Fibroblast of lung (primary cell): ENCODE measurements at regions not wholly inside any gene's neighbourhood (a gene's known extent, or its start where the extent isn't known, plus 50 kb on each side); places are given as distances from the start of the nearest gene placed in this dataset.

Experiments
- DNase-seq, 2 donors: peaks; one replicate each; pipeline versions ENCODE4 v3.0.0 to v3.0.0-alpha.2; 2010; ENCODE audit warnings: low read depth in 2 of 2
- H2AFZ ChIP-seq: 2 replicates; pipeline ENCODE4 v1.5.1; 2012; ENCODE audit warnings: low read length, control low read depth, inconsistent platforms
- H3K27ac ChIP-seq: 2 replicates; pipeline ENCODE4 v1.5.1; 2011; ENCODE audit warnings: low read length, control low read depth; ENCODE audit not compliant: insufficient read depth
- H3K27me3 ChIP-seq: 2 replicates; pipeline ENCODE4 v1.5.1; 2011; ENCODE audit warnings: mild to moderate bottlenecking, low read length; ENCODE audit not compliant: control insufficient read depth, insufficient read depth
- H3K36me3 ChIP-seq: 2 replicates; pipeline ENCODE4 v1.5.1; 2011; ENCODE audit warnings: low read length; ENCODE audit not compliant: control insufficient read depth, insufficient read depth
- H3K4me1 ChIP-seq: 2 replicates; pipeline ENCODE4 v1.5.1; 2011; ENCODE audit warnings: low read length; ENCODE audit not compliant: control insufficient read depth, insufficient read depth; ENCODE audit errors: extremely low read depth
- H3K4me2 ChIP-seq: 2 replicates; pipeline ENCODE4 v1.5.1; 2011; ENCODE audit warnings: low read length, control low read depth; ENCODE audit not compliant: insufficient read depth; ENCODE audit errors: extremely low read depth
- H3K4me3 ChIP-seq, 4 experiments: fragments of 200-600 bp in 1 of 4; sonication (generic) in 1 of 4; replicated peaks in 1 of 4; 2 replicates each; pipeline ENCODE4 v1.5.1; 2011 to 2016; ENCODE audit warnings: low read length in 4 of 4, low read depth in 3 of 4, mild to moderate bottlenecking in 3 of 4, control low read depth in 2 of 4, inconsistent platforms in 1 of 4, mixed read lengths in 1 of 4; ENCODE audit not compliant: insufficient read depth in 1 of 4; ENCODE audit errors: control extremely low read depth in 1 of 4
- H3K79me2 ChIP-seq: 2 replicates; pipeline ENCODE4 v1.5.1; 2012; ENCODE audit warnings: mild to moderate bottlenecking, low read length, inconsistent platforms; ENCODE audit not compliant: control insufficient read depth, insufficient read depth
- H3K9ac ChIP-seq: 2 replicates; pipeline ENCODE4 v1.5.1; 2011; ENCODE audit warnings: mild to moderate bottlenecking, low read length, control low read depth; ENCODE audit not compliant: insufficient read depth
- H3K9me3 ChIP-seq: 2 replicates; pipeline ENCODE4 v1.5.1; 2012; ENCODE audit warnings: low read depth, low read length; ENCODE audit not compliant: control insufficient read depth, insufficient read depth
- H4K20me1 ChIP-seq: 2 replicates; pipeline ENCODE4 v1.5.1; 2011; ENCODE audit warnings: low read length; ENCODE audit not compliant: control insufficient read depth, insufficient read depth; ENCODE audit errors: extremely low read depth
- EZH2 ChIP-seq: IDR thresholded peaks from 2 replicates; pipeline ENCODE4 v1.5.1; 2012; ENCODE audit warnings: low read length, control low read depth, mild to moderate bottlenecking; ENCODE audit errors: missing control alignments
- TF ChIP-seq, protein P1 (sequence below), 2 donors: IDR thresholded peaks in 1 of 2; conservative IDR thresholded peaks in 1 of 2; 1 replicate in 1 of 2; 2 replicates in 1 of 2; pipeline ENCODE4 v1.5.1; 2011 to 2012; ENCODE audit warnings: low read length in 2 of 2, control low read depth in 1 of 2, inconsistent platforms in 1 of 2, low read depth in 1 of 2, mild to moderate bottlenecking in 1 of 2

DNA sequence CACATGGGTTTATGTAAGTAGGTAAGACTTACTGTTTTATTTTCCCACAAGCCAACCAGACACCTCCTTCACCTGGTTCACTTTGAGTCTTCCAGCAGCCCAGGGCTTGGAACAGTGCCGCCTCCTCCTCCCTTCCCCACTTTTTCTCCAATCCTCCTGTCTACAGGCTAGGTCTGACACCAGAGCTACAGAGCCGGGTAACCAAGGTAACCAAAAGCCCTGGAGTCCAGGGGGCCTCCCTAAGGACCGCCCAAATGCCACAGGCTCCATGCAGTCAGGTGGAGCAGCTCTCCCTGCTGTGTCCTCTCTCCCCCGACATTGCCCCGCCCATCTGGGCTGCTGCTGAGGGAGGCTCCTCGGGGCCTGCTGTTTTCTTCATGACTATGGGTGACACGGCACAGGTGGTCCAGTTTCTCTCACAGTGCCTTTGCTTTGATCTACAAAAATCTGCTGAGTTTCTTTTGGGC is 138.0 kb upstream of the EFNA5 start:
- TF ChIP-seq EZH2 = no peak
- TF ChIP-seq, protein P1, sequence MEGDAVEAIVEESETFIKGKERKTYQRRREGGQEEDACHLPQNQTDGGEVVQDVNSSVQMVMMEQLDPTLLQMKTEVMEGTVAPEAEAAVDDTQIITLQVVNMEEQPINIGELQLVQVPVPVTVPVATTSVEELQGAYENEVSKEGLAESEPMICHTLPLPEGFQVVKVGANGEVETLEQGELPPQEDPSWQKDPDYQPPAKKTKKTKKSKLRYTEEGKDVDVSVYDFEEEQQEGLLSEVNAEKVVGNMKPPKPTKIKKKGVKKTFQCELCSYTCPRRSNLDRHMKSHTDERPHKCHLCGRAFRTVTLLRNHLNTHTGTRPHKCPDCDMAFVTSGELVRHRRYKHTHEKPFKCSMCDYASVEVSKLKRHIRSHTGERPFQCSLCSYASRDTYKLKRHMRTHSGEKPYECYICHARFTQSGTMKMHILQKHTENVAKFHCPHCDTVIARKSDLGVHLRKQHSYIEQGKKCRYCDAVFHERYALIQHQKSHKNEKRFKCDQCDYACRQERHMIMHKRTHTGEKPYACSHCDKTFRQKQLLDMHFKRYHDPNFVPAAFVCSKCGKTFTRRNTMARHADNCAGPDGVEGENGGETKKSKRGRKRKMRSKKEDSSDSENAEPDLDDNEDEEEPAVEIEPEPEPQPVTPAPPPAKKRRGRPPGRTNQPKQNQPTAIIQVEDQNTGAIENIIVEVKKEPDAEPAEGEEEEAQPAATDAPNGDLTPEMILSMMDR (conservative IDR thresholded peaks at IDR 0.05 in 1 of 2, IDR thresholded peaks at IDR 0.05 in 1 of 2; ENCODE audit: low read depth in 1 of 2, low read length in 2 of 2) = no peak
- Histone ChIP-seq H3K4me3 (no peak overlapping the region), H3K79me2 (no peaks in the 10 kb centered on the region), H2AFZ (no peak overlapping the region), H4K20me1 (no peaks in the 10 kb centered on the region), H3K9ac (no peak overlapping the region), H3K27ac (no peak overlapping the region), H3K36me3 (no peaks in the 10 kb centered on the region), H3K4me2 (no peak overlapping the region), H3K9me3 (no peaks in the 10 kb centered on the region), H3K27me3 (no peaks in the 10 kb centered on the region), H3K4me1 (no peaks in the 10 kb centered on the region)
- peak in 1 of 2 donors; percentile 12 for DNase-seq

DNA sequence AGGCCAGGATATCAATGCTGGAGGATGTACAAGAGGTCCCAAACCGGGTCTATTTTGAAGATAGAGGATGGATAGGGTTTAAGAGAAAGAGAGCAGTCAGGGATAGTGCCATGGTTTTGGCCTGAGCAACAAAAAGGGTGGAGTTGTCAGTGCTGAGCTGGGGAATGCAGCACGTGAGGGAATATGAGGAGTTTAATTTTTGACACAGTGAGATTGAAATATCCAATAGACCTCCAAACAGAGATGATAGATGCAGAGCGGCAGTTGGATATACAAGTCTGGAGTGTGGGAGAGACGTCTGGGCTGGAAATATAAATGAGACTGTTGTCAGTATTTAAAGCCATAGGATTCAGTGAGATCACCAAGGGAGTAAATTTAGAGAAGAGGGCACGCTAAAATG is 136.7 kb upstream of the EFNA5 start:
- TF ChIP-seq, protein P1 (conservative IDR thresholded peaks at IDR 0.05 in 1 of 2, IDR thresholded peaks at IDR 0.05 in 1 of 2; ENCODE audit: low read depth in 1 of 2, low read length in 2 of 2) = no peak
- no peak for TF ChIP-seq EZH2
- DNase-seq = no peak
- Histone ChIP-seq H4K20me1 (no peaks in the 10 kb centered on the region), H3K4me1 (no peaks in the 10 kb centered on the region), H3K36me3 (no peaks in the 10 kb centered on the region), H2AFZ (no peak overlapping the region), H3K27me3 (no peaks in the 10 kb centered on the region), H3K4me2 (no peak overlapping the region), H3K9me3 (no peaks in the 10 kb centered on the region), H3K79me2 (no peaks in the 10 kb centered on the region), H3K9ac (no peak overlapping the region), H3K4me3 (no peak overlapping the region), H3K27ac (no peak overlapping the region)

DNA sequence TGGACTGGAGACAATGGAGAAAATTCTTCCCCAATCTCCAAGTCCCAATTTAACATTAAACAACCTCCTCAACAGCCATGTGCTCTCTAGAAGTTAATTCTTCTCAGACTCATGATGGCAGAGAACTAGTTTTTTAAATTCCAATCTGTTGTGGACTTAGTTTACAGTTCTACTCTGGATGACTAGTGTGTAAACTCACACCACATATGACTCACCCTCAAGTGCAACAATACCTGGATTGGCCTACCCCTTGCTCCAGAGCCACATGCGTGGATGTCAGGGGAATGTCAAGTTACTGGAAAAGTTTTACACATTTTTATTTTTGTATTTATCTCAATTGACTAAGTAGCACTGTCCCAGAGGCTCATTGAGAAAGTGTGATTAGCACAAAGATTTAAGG is 136.0 kb upstream of the EFNA5 start:
- no peaks in the 10 kb centered on the region for H4K20me1 ChIP-seq
- peak; percentile 60 to 88 for DNase-seq

More for the DNA sequence above, 136.0 kb upstream of the EFNA5 start:
- Histone ChIP-seq H3K79me2 (no peaks in the 10 kb centered on the region), H3K9me3 (no peaks in the 10 kb centered on the region), H3K27me3 (no peaks in the 10 kb centered on the region), H3K4me2 (no peak overlapping the region), H2AFZ (no peak overlapping the region), H3K9ac (no peak overlapping the region), H3K4me3 (no peak overlapping the region), H3K27ac (no peak overlapping the region), H3K36me3 (no peaks in the 10 kb centered on the region), H3K4me1 (no peaks in the 10 kb centered on the region)
- TF ChIP-seq, protein P1 (conservative IDR thresholded peaks at IDR 0.05 in 1 of 2, IDR thresholded peaks at IDR 0.05 in 1 of 2; ENCODE audit: low read depth in 1 of 2, low read length in 2 of 2) = no peak
- TF ChIP-seq EZH2 = no peak
